OCI-LY3 (cell line): ENCODE measurements at regions not wholly inside any gene's neighbourhood (a gene's known extent, or its start where the extent isn't known, plus 50 kb on each side); places are given as distances from the start of the nearest gene placed in this dataset.

Experiments used
- H2AFZ ChIP-seq: fragments of 200-600, 300-600 bp; shearing (Covaris generic); 2 replicates; pipeline ENCODE4 v1.6.0; 2014; ENCODE audit warnings: antibody characterized with exemption, low read depth, low read length
- H3K27ac ChIP-seq: fragments of 200-600, 300-600 bp; sonication (generic); 2 replicates; pipeline ENCODE4 v1.5.1; 2014; ENCODE audit warnings: mild to moderate bottlenecking, low read length, moderate library complexity, mixed read lengths
- H3K27me3 ChIP-seq: fragments of 200-600, 300-600 bp; sonication (generic); 2 replicates; pipeline ENCODE4 v1.6.1; 2014; ENCODE audit warnings: low read depth, low read length, mixed read lengths
- H3K36me3 ChIP-seq: fragments of 200-600, 300-600 bp; sonication (generic); replicated peaks from 2 replicates; pipeline ENCODE3; 2014; ENCODE audit warnings: low read depth, low read length, mixed read lengths
- H3K4me1 ChIP-seq: fragments of 300-600, 200-600 bp; sonication (generic); 2 replicates; pipeline ENCODE4 v1.6.1; 2014; ENCODE audit warnings: low read length, mixed read lengths
- H3K4me2 ChIP-seq: fragments of 200-600, 300-600 bp; sonication (generic); 2 replicates; pipeline ENCODE4 v1.6.1; 2014; ENCODE audit warnings: low read length, mixed read lengths
- H3K4me3 ChIP-seq: fragments of 300-600, 200-600 bp; sonication (generic); 2 replicates; pipeline ENCODE4 v1.5.1; 2014; ENCODE audit warnings: antibody characterized with exemption, mild to moderate bottlenecking, low read length, moderate library complexity
- H3K79me2 ChIP-seq: fragments of 300-600, 200-600 bp; shearing (Covaris generic); 2 replicates; pipeline ENCODE4 v1.6.1; 2014; ENCODE audit warnings: mild to moderate bottlenecking, low read length, mixed read lengths
- H3K9ac ChIP-seq: fragments of 300-600, 200-600 bp; shearing (Covaris generic); 2 replicates; pipeline ENCODE4 v1.6.0; 2014; ENCODE audit warnings: mild to moderate bottlenecking, low read length, moderate library complexity
- H3K9me3 ChIP-seq: fragments of 200-600, 300-600 bp; shearing (Covaris generic); 2 replicates; pipeline ENCODE4 v1.6.1; 2014; ENCODE audit warnings: low read length, mixed read lengths; ENCODE audit not compliant: insufficient read depth
- H4K20me1 ChIP-seq: fragments of 200-600, 300-600 bp; sonication (generic); 2 replicates; pipeline ENCODE4 v1.6.1; 2016; ENCODE audit warnings: low read length, mixed read lengths; ENCODE audit not compliant: insufficient read depth
- EZH2phosphoT487 ChIP-seq: fragments of 200-600 bp; shearing (Covaris generic); IDR thresholded peaks from 2 replicates; pipeline ENCODE4 v1.6.1; 2018; ENCODE audit warnings: antibody characterized with exemption, mixed run types, low read depth
- TF ChIP-seq, protein P1 (sequence below): fragments of 200-600, 300-600 bp; sonication (generic); IDR thresholded peaks from 2 replicates; pipeline ENCODE4 v1.5.1; 2014; ENCODE audit warnings: antibody characterized with exemption, low read length, low read depth

DNA sequence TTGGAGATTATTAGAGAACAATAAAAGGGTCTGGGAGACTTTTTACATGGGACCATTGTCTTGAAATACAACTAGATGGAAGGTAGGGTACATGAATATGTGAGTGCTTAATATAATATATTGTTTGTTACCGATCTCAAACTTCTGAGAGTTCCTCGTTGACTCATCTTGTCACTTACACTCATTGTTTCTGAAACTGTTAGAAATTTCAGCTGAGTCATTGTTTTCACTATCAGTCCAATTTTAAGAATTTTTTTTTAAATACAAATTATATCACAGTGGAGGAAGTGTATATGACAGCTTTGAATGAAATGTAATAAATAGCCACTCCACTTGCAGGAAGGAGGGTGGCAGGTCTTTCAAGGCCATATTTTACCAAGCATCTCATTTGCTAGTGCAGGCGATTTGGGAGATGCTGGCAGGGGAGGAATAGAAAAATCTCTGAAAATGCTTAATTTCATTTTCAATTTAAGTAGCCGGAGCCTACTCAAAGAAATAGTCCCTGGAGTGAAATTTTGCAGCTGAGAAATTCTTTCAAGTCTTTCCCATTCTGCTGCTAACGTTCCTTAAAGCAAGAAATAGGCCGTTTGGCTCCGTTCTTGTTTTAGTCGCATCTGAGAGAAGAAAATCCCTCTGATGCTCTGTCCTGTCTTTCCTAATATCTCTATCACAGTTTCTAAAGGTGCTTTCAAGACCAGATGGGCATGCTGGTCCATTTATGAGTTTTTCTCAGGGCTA is 1404.2 kb upstream of the CELF2 start:
- Histone ChIP-seq H4K20me1 (no peaks in the 10 kb centered on the region), H3K4me2 (no peak overlapping the region), H3K9ac (no peak overlapping the region), H3K27ac (no peak overlapping the region), H3K79me2 (no peaks in the 10 kb centered on the region), H3K4me1 (no peaks in the 10 kb centered on the region), H3K36me3 (no peaks in the 10 kb centered on the region), H2AFZ (no peak overlapping the region), H3K9me3 (no peaks in the 10 kb centered on the region), H3K27me3 (no peaks in the 10 kb centered on the region), H3K4me3 (no peak overlapping the region)
- TF ChIP-seq EZH2phosphoT487, result no peak
- TF ChIP-seq, protein P1, sequence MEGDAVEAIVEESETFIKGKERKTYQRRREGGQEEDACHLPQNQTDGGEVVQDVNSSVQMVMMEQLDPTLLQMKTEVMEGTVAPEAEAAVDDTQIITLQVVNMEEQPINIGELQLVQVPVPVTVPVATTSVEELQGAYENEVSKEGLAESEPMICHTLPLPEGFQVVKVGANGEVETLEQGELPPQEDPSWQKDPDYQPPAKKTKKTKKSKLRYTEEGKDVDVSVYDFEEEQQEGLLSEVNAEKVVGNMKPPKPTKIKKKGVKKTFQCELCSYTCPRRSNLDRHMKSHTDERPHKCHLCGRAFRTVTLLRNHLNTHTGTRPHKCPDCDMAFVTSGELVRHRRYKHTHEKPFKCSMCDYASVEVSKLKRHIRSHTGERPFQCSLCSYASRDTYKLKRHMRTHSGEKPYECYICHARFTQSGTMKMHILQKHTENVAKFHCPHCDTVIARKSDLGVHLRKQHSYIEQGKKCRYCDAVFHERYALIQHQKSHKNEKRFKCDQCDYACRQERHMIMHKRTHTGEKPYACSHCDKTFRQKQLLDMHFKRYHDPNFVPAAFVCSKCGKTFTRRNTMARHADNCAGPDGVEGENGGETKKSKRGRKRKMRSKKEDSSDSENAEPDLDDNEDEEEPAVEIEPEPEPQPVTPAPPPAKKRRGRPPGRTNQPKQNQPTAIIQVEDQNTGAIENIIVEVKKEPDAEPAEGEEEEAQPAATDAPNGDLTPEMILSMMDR, result no peak

DNA sequence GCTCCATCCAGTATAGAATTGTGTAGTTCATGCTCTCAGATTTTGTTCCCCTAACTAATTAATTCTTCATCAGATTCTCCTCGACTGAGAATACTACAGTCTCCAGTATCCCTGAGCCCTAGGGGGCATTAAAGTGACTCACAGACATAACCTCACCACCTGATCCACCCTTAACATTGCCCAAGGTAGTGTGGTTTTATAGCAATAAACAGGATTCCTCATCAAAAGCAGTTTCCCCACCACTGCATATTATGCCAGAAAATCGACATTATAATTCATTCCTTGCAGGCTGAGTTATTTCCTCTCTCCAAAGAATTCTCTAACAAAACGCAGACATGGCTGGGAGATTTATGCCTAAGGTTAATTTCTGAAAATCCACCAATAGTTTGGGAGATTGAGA is 1402.5 kb upstream of the CELF2 start:
- TF ChIP-seq, protein P1, result no peak
- no peak for TF ChIP-seq EZH2phosphoT487
- H3K27me3 ChIP-seq, result no peaks in the 10 kb centered on the region
- H3K4me1 ChIP-seq, result no peaks in the 10 kb centered on the region
- H4K20me1 ChIP-seq, result no peaks in the 10 kb centered on the region
- H3K36me3 ChIP-seq, result no peaks in the 10 kb centered on the region
- no peak overlapping the region for H3K9ac ChIP-seq
- no peak overlapping the region for H3K4me3 ChIP-seq
- H3K79me2 ChIP-seq, result no peaks in the 10 kb centered on the region
- H3K27ac ChIP-seq, result no peak overlapping the region
- H2AFZ ChIP-seq, result no peak overlapping the region
- no peaks in the 10 kb centered on the region for H3K9me3 ChIP-seq
- H3K4me2 ChIP-seq, result no peak overlapping the region

DNA sequence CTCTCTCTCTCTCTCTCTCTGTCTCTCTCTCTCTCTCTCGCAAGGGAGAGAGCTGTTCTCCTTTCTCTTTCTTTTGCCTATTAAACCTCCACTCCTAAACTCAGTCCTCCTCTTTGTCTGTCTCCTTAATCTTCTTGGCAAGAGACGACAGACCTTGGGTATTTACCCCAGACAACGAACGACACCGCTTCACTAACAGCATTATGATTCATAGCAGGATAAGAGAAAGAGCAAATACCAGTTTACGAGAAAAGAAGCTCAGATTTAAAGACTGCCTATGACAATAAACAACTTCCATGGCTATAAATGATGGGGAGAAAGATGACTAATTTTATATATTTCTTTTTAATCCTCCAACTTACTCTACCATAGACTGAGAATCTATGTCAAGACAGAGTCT is 1396.5 kb upstream of the CELF2 start:
- Histone ChIP-seq H3K4me3 (no peak overlapping the region), H2AFZ (no peak overlapping the region), H3K36me3 (no peaks in the 10 kb centered on the region), H3K27me3 (no peaks in the 10 kb centered on the region), H3K4me1 (no peaks in the 10 kb centered on the region), H4K20me1 (no peaks in the 10 kb centered on the region), H3K79me2 (no peaks in the 10 kb centered on the region), H3K9ac (no peak overlapping the region), H3K27ac (no peak overlapping the region), H3K9me3 (no peaks in the 10 kb centered on the region), H3K4me2 (no peak overlapping the region)
- TF ChIP-seq EZH2phosphoT487, result no peak
- TF ChIP-seq, protein P1, result no peak

DNA sequence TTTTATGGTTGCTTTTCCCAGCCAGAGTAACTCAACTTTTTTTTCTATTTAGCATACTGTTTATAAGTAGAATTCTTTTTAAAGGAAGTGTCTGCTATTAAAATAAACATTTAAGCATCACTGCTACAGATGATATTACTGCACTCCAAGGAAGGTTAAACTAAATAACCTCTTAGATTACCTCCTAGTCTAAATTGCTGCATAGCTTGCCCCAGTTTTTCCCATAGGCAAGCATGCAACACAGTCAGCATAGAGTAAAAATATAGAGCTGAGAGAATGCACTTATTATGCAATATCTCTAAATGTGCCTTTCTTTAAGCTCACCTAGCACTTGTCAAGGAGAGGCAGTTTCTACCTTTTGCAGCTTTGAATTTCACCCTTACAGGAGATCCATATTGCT is 1392.4 kb upstream of the CELF2 start:
- TF ChIP-seq, protein P1, result no peak
- no peak for TF ChIP-seq EZH2phosphoT487
- no peak overlapping the region for H3K4me3 ChIP-seq
- no peak overlapping the region for H3K9ac ChIP-seq
- no peak overlapping the region for H2AFZ ChIP-seq
- no peaks in the 10 kb centered on the region for H4K20me1 ChIP-seq
- H3K36me3 ChIP-seq, result no peaks in the 10 kb centered on the region
- H3K9me3 ChIP-seq, result no peaks in the 10 kb centered on the region
- no peak overlapping the region for H3K27ac ChIP-seq
- no peak overlapping the region for H3K4me2 ChIP-seq
- no peaks in the 10 kb centered on the region for H3K4me1 ChIP-seq
- no peaks in the 10 kb centered on the region for H3K27me3 ChIP-seq
- H3K79me2 ChIP-seq, result no peaks in the 10 kb centered on the region
